Hepatocyte (in vitro differentiated cells): ENCODE measurements at regions not wholly inside any gene's neighbourhood (a gene's known extent, or its start where the extent isn't known, plus 50 kb on each side); places are given as distances from the start of the nearest gene placed in this dataset.

Experiments used
- DNase-seq: peaks from one replicate; pipeline ENCODE4 v3.0.0-alpha.2; 2016; ENCODE audit warnings: low spot score
- H2AFZ ChIP-seq: fragments of 200-600 bp; sonication (generic); 2 replicates; pipeline ENCODE4 v1.6.0; 2016; ENCODE audit warnings: antibody characterized with exemption, mild to moderate bottlenecking
- H3K27ac ChIP-seq: fragments of 200-600 bp; sonication (generic); 2 replicates; pipeline ENCODE4 v1.5.1; 2016; ENCODE audit warnings: mild to moderate bottlenecking
- H3K27me3 ChIP-seq: fragments of 200-600 bp; sonication (generic); 2 replicates; pipeline ENCODE4 v1.6.1; 2016
- H3K36me3 ChIP-seq: fragments of 200-600 bp; sonication (generic); replicated peaks from 2 replicates; pipeline ENCODE4 v1.5.1; 2016; ENCODE audit warnings: low read depth; ENCODE audit not compliant: insufficient read depth
- H3K4me1 ChIP-seq: fragments of 200-600 bp; sonication (generic); 2 replicates; pipeline ENCODE4 v1.5.1; 2016; ENCODE audit warnings: mild to moderate bottlenecking, moderate library complexity; ENCODE audit not compliant: insufficient read depth
- H3K4me2 ChIP-seq: fragments of 200-600 bp; sonication (generic); 2 replicates; pipeline ENCODE4 v1.6.0; 2016
- H3K4me3 ChIP-seq: fragments of 200-600 bp; sonication (generic); 2 replicates; pipeline ENCODE4 v1.5.1; 2016; ENCODE audit warnings: mild to moderate bottlenecking
- H3K79me2 ChIP-seq: fragments of 200-600 bp; sonication (generic); 2 replicates; pipeline ENCODE4 v1.6.0; 2017; ENCODE audit warnings: mild to moderate bottlenecking
- H3K9me2 ChIP-seq: fragments of 200-600 bp; sonication (generic); replicated peaks from 2 replicates; pipeline ENCODE4 v1.6.0; 2017; ENCODE audit warnings: mild to moderate bottlenecking; ENCODE audit not compliant: insufficient read depth
- H3K9me3 ChIP-seq: fragments of 200-600 bp; sonication (generic); 2 replicates; pipeline ENCODE4 v1.5.1; 2016; ENCODE audit warnings: low read depth, mild to moderate bottlenecking
- H4K20me1 ChIP-seq: fragments of 200-600 bp; sonication (generic); 2 replicates; pipeline ENCODE4 v1.6.0; 2016; ENCODE audit warnings: mild to moderate bottlenecking; ENCODE audit not compliant: insufficient read depth, poor library complexity, severe bottlenecking
- CTCF ChIP-seq: fragments of 200-600 bp; sonication (generic); IDR thresholded peaks from 2 replicates; pipeline ENCODE4 v1.5.1; 2016; ENCODE audit warnings: antibody characterized with exemption, mild to moderate bottlenecking; ENCODE audit not compliant: poor library complexity
- EZH2 ChIP-seq: fragments of 200-600 bp; sonication (generic); IDR thresholded peaks from 2 replicates; pipeline ENCODE4 v1.6.1; 2016; ENCODE audit warnings: antibody characterized with exemption, mild to moderate bottlenecking, borderline replicate concordance
- EZH2phosphoT487 ChIP-seq: fragments of 200-600 bp; sonication (generic); IDR thresholded peaks from one replicate; pipeline ENCODE4 v1.6.1; 2018; ENCODE audit warnings: antibody characterized with exemption, mild to moderate bottlenecking, low read depth, moderate library complexity; ENCODE audit not compliant: unreplicated experiment, severe bottlenecking
- WGBS: methylation state at CpG from one replicate; pipeline ENCODE4 v1.1.6; 2016; ENCODE audit warnings: low lambda C conversion rate; ENCODE audit errors: missing lambda C conversion rate; 5-methylcytosine and 5-hydroxymethylcytosine counted together

GRCh38 chr3:55162031-55162795 is 234.4 kb upstream of the LRTM1 start:
- H3K4me3 ChIP-seq, result no peak overlapping the region
- H3K27me3 ChIP-seq, result no peaks in the 10 kb centered on the region
- TF ChIP-seq CTCF (no peak), EZH2phosphoT487 (no peak), EZH2 (no peak)
- no peaks in the 10 kb centered on the region for H4K20me1 ChIP-seq
- H3K36me3 ChIP-seq, result no peaks in the 10 kb centered on the region
- 58% methylated on average over 3 of the region's 3 CpGs for WGBS
- DNase-seq, result no peak
- H3K9me3 ChIP-seq, result no peaks in the 10 kb centered on the region
- no peak overlapping the region for H2AFZ ChIP-seq
- H3K79me2 ChIP-seq, result no peaks in the 10 kb centered on the region
- no peak overlapping the region for H3K27ac ChIP-seq
- no peaks in the 10 kb centered on the region for H3K9me2 ChIP-seq
- peaks cover 12% of the 10 kb centered on the region for H3K4me1 ChIP-seq
- no peak overlapping the region for H3K4me2 ChIP-seq

GRCh38 chr3:55161231-55161630 is 233.4 kb upstream of the LRTM1 start:
- no peaks in the 10 kb centered on the region for H3K36me3 ChIP-seq
- H3K4me2 ChIP-seq, result no peak overlapping the region
- TF ChIP-seq CTCF (no peak), EZH2phosphoT487 (no peak), EZH2 (no peak)
- H3K9me3 ChIP-seq, result no peaks in the 10 kb centered on the region
- H3K4me3 ChIP-seq, result no peak overlapping the region
- DNase-seq, result no peak
- H4K20me1 ChIP-seq, result no peaks in the 10 kb centered on the region
- no peaks in the 10 kb centered on the region for H3K79me2 ChIP-seq
- no peaks in the 10 kb centered on the region for H3K27me3 ChIP-seq
- peak overlapping the region; percentile 28 for H3K27ac ChIP-seq
- no peaks in the 10 kb centered on the region for H3K9me2 ChIP-seq
- H3K4me1 ChIP-seq, result peaks cover 9% of the 10 kb centered on the region
- H2AFZ ChIP-seq, result no peak overlapping the region
- 95% methylated on average over 3 of the region's 3 CpGs for WGBS

- Histone ChIP-seq H3K4me3 (no peak overlapping the region), H3K27me3 (no peaks in the 10 kb centered on the region), H3K4me2 (no peak overlapping the region), H3K9me3 (no peaks in the 10 kb centered on the region), H2AFZ (no peak overlapping the region), H3K9me2 (no peaks in the 10 kb centered on the region), H4K20me1 (no peaks in the 10 kb centered on the region), H3K79me2 (no peaks in the 10 kb centered on the region), H3K4me1 (peaks cover 5% of the 10 kb centered on the region), H3K36me3 (no peaks in the 10 kb centered on the region), H3K27ac (peak overlapping the region; percentile 28)
- peak; percentile 55 for DNase-seq
- TF ChIP-seq CTCF (no peak), EZH2phosphoT487 (no peak), EZH2 (no peak)
- 58% methylated on average over 12 of the region's 12 CpGs for WGBS
These were observed 232.6 kb upstream of the LRTM1 start for GRCh38 chr3:55160241-55160983.
